HG02885 (cell line): ENCODE measurements at regions not wholly inside any gene's neighbourhood (a gene's known extent, or its start where the extent isn't known, plus 50 kb on each side); places are given as distances from the start of the nearest gene placed in this dataset.
"Not testable (repeated sequence)": the region's sequence is repeated elsewhere in the genome, so short reads cannot be mapped to it uniquely, and the experiment has no call there.

ENCODE experiments used
- ATAC-seq: cut with Tn5 transposase; IDR thresholded peaks from one replicate; pipeline ENCODE4 v1.9.1; 2021; ENCODE audit warnings: mild to moderate bottlenecking; ENCODE audit not compliant: unreplicated experiment, poor library complexity

GRCh38 chr12:72723732-72724131 lies 451.6 kb downstream of the TRHDE start:
- ATAC-seq, result no peak

DNA sequence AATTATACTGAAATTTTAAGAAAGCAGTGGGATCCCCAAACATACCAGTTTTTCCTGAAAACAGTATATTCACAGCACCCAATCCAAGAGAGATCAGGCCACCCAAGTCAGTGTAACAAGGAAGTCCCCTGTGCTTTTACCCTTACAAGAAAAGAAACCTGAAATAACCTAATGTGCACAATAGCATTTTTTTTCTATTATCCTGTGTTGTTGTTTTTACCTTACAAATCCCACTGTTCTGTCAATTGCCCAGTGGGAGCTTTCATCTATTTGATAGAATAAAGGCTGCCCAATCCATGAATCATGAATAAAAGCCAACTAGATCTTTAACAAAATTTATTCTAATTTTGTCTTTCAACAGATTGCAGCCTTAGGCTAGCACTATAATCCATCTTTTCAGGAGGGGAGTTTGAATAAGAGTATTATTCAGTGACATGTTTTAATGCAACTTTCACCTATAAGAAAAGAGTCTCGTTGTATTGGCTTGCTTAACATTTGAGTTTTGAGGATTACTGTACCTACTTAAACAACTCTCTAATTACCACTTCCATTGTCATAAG lies 457.4 kb downstream of the TRHDE start:
- ATAC-seq, result no peak

DNA sequence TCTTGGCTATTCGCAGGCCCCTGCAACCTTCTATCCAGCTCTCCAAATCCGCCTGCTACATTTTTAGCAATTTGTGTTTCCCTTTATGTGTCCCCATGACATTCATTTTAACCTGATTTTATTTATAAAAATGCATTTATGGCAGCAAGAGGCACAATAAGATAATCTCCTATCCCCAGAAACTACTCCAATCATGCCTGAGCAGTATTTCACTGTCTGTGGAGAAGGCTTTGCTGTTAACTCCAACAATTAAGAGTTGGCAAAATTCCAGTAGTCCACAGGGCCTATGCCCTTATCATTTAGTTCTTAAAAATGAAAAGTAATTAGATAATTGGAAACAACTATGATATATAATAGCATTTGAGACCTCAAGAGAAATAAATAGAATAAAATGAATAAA lies 462.4 kb downstream of the TRHDE start:
- ATAC-seq, result no peak

GRCh38 chr12:72738811-72739210 lies 466.6 kb downstream of the TRHDE start:
- ATAC-seq, result no peak

GRCh38 chr12:72740064-72740463 lies 467.9 kb downstream of the TRHDE start:
- ATAC-seq, result no peak

DNA sequence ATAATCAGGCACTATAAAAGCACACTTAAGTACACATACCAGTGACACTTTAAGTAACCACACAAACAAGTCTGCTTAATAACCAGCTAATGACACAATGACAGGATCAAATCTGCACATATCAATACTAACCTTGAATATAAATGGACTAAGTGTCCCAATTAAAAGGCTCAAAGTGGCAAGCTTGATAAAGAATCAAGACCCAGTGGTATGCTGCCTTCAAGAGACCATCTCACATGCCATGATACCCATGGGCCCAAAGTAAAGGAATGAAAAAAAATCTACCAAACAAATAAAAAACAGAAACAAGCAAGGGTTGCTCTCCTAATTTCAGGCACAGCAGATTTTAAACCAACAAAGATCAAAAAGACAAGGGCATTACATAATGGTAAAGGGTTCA lies 470.4 kb downstream of the TRHDE start:
- no peak for ATAC-seq

GRCh38 chr12:72746048-72746447 lies 473.9 kb downstream of the TRHDE start:
- ATAC-seq, result no peak

GRCh38 chr12:72747111-72747849 lies 475.1 kb downstream of the TRHDE start:
- ATAC-seq, result no peak

GRCh38 chr12:72748971-72749370 lies 476.8 kb downstream of the TRHDE start:
- no peak for ATAC-seq

DNA sequence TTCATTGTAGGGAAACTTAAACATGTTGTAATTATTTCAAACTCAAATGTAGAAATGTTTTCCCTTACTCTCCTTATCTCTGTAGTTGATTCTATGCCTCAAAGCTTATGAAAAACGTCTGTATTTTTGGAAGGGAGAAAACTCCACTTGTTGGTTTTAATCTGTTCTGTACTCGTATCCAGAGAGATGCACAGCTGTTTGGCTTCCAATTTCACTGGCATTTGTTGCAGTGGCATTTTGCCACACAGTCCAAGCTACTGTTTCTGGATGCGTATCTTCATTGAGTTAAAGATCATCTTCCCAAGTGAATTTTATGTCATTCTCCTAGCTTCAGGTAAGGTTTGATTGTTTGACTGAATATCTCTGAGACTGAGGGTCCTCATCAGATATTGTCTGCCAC lies 481.4 kb downstream of the TRHDE start:
- no peak for ATAC-seq

GRCh38 chr12:72754026-72754425 lies 481.9 kb downstream of the TRHDE start:
- not testable (repeated sequence) for ATAC-seq

GRCh38 chr12:72766517-72766916 lies 494.3 kb downstream of the TRHDE start:
- ATAC-seq, result no peak

- ATAC-seq, result no peak
These were observed 501.9 kb downstream of the TRHDE start for GRCh38 chr12:72774023-72774422.

DNA sequence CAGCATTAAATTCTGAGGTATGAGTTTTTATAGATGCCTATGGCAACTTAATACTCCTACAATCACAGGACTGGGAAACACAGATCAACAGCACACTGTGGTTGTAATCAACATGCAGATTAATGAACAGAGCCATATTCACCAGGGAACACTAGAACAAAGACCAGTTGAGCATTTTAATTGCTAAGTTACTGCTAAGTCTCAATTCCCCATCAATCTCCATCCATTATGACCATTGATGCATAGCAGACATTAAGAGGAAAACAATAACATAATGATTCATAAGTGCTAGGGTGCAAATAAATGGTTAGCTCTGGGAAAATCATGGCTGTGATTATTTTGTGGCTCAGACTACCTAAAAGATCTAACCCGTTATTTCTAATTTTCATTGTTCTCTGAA lies 505.6 kb downstream of the TRHDE start:
- ATAC-seq, result no peak

DNA sequence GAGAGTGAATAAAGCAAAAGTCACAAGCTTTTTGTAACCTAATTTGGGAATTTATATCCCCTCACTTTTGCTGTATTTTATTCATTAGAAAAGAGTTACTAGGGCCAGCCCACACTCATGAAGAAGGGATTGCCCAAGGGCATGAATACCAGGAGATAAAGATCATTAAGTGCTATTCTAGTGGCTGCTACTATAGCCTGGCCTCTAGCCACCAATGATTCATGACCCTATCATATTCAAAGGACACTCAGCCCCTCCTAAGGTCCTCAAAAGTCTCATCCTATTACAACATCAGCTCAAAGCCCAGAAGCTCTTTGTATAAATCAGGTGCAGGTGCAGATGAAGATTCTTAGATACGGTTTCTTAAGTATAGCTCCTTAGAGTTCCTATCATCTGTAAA lies 518.1 kb downstream of the TRHDE start:
- no peak for ATAC-seq

DNA sequence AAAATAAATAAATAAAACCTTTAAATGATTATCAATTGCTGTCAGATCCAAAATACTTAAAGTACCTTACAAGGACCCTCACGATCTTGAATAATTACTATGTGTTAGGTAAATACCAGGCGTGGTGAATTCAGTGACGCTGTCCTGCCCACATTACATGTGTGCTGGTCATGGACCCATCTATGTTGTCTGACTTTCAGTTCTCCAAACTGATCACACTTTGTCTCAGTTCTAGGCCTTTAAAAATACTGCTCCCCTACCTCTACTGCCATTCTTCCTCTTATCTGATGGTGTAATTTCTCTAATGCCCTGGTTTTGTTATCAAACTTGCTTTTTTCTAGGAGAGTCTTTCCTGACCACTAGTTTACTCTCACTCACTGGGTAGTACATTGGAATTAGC lies 520.7 kb downstream of the TRHDE start:
- no peak for ATAC-seq

DNA sequence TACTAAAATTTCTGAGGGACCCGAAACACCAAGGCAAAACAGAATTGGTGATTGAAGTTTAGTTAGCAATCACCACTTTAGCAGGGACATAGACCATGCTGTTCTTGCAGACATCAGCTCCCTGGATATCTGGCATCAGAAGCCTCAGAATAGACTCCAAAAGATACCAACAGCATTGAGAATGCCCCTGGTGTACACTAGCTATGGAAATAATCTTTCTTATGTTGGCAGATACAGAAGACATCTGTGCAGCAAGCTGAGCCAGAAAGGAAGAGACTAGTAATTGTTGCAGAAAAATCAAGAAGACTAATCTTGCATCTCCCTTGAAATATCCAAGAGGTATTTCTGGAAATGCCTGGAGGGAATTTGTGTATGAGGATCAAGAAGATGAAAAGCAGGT lies 521.6 kb downstream of the TRHDE start:
- ATAC-seq, result no peak

DNA sequence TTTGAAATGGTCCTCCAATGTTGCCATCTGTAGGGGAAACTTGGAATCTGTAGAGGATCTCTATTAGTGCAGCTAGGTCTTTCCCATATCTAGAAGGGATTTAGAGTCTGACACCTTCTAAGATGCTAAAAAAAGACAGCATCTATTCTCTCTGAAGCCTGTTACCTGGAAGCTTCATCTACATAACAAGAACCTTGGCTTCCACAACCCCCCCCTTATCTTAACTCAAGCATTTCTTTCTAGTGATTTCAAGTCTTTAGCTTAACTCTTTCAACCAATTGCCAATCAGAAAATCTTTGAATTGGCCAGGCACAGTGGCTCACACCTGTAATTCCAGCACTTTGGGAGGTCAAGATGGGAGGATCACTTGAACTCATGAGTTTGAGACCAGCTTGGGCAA lies 543.3 kb downstream of the TRHDE start:
- no peak for ATAC-seq

DNA sequence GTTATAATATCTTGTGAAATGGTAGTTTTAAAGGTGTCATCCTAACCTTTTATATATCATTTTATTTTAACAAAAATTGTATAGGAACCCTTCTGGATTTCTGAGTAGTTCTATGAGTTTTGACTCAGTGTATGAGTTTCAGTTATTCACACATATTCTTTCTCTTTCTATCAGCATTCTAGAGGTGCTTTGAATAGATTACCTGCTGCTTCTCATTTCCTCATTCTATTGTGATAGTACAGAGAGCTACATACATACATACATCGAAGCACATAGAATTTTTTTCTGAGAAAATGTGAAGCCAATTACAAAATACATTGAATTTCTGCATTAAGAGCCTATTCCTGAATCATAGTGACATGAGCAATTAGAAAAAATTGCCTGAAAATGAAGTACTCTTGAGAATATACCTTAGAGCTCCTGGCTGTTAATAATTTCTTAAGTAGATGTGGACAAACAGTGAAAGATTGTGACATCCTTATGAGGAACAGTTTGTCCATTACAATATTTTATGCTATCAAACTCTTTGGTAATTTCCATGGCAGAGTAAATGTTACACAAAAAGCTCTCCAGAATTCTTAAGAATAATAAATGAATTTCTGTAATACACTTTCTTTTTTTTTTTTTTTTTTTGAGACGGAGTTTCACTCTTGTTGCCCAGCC lies 556.6 kb downstream of the TRHDE start:
- ATAC-seq, result no peak

DNA sequence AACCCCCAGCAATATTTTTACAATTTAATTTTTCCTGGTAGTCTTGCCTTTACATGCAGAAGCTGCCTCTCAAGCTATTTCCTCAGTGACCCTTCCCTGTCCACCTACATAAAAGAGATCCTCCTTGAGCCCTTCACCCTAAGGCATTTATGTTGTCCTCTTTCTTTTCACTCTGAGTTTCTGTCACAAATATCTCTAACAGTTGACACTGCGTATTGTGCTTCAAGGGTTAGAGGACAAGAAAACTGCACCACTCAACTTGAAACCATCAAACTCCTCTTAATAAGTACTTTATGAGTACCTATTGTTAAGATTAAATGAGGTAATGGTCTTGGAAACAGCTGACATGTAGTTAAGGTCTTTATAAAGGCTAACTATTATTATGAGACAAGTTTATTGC lies 557.7 kb downstream of the TRHDE start:
- ATAC-seq, result no peak

GRCh38 chr12:72832024-72832423 lies 559.9 kb downstream of the TRHDE start:
- ATAC-seq, result no peak

- ATAC-seq, result no peak
These were observed 564.0 kb downstream of the TRHDE start for GRCh38 chr12:72836194-72836593.
